WTC11 (cell line): ENCODE measurements at regions not wholly inside any gene's neighbourhood (a gene's known extent, or its start where the extent isn't known, plus 50 kb on each side); places are given as distances from the start of the nearest gene placed in this dataset.

Source experiments
- ATAC-seq: fragments of 200-7000 bp; cut with Tn5 transposase; 2 replicates; pipeline ENCODE4 v1.10.0; 2021; ENCODE audit warnings: mild to moderate bottlenecking, moderate library complexity
- CTCF ChIA-PET: fragments of 300-600 bp; sonication (Branson Sonifier 250); formaldehyde crosslinking; loops from one replicate; lab custom pipeline; 2021; ENCODE audit warnings: antibody characterized with exemption; lab: Charles Lee
- POLR2A ChIA-PET: fragments of 350-600 bp; sonication (Branson Sonifier 250); formaldehyde crosslinking; loops from one replicate; lab custom pipeline; 2021; ENCODE audit warnings: antibody characterized with exemption; lab: Charles Lee
- DNase-seq: peaks from one replicate; pipeline ENCODE4 v3.0.0; 2021; ENCODE audit warnings: low spot score
- H3K27ac Mint-ChIP-seq: 2 replicates; pipeline ENCODE4 v1.8.0; 2021; ENCODE audit warnings: mixed read lengths
- H3K27me3 Mint-ChIP-seq: 2 replicates; pipeline ENCODE4 v1.8.0; 2021; ENCODE audit warnings: low read depth, mild to moderate bottlenecking, moderate library complexity, mixed read lengths
- H3K36me3 Mint-ChIP-seq: 2 replicates; pipeline ENCODE4 v1.8.0; 2021; ENCODE audit warnings: mixed read lengths
- H3K4me1 Mint-ChIP-seq: 2 replicates; pipeline ENCODE4 v1.8.0; 2022; ENCODE audit warnings: mixed read lengths
- H3K4me3 Mint-ChIP-seq: 2 replicates; pipeline ENCODE4 v1.8.0; 2021; ENCODE audit warnings: mild to moderate bottlenecking, moderate library complexity, mixed read lengths
- H3K9me3 Mint-ChIP-seq: 2 replicates; pipeline ENCODE4 v1.8.0; 2021; ENCODE audit warnings: mixed read lengths
- FOXK1 ChIP-seq: sonication (generic); formaldehyde crosslinking; IDR thresholded peaks from 2 replicates; pipeline ENCODE4 v1.8.0; 2022; ENCODE audit warnings: mild to moderate bottlenecking, moderate library complexity, missing genetic modification reagents
- GABPB1 ChIP-seq: sonication (generic); formaldehyde crosslinking; IDR thresholded peaks from 2 replicates; pipeline ENCODE4 v1.8.1; 2023; ENCODE audit warnings: mild to moderate bottlenecking, missing genetic modification reagents
- IRF1 ChIP-seq: sonication (generic); formaldehyde crosslinking; IDR thresholded peaks from 2 replicates; pipeline ENCODE4 v1.8.0; 2023; ENCODE audit warnings: missing genetic modification reagents
- JAZF1 ChIP-seq: fragments of 250-450 bp; sonication (Bioruptor Pico); IDR thresholded peaks from 2 replicates; pipeline ENCODE4 v1.9.0; 2021; ENCODE audit warnings: moderate library complexity, mild to moderate bottlenecking, inconsistent platforms
- NFE2L1 ChIP-seq: sonication (generic); formaldehyde crosslinking; IDR thresholded peaks from 2 replicates; pipeline ENCODE4 v1.8.1; 2023; ENCODE audit warnings: missing genetic modification reagents
- OVOL2 ChIP-seq: fragments of 250-450 bp; sonication (Bioruptor Pico); IDR thresholded peaks from 2 replicates; pipeline ENCODE4 v1.9.0; 2021; ENCODE audit warnings: mild to moderate bottlenecking, borderline replicate concordance
- PRRX2 ChIP-seq: fragments of 250-450 bp; sonication (Bioruptor Pico); IDR thresholded peaks from 2 replicates; pipeline ENCODE4 v1.8.0; 2021; ENCODE audit warnings: mild to moderate bottlenecking
- RELA ChIP-seq: sonication (generic); formaldehyde crosslinking; IDR thresholded peaks from 2 replicates; pipeline ENCODE4 v1.8.1; 2022; ENCODE audit warnings: missing genetic modification reagents, mild to moderate bottlenecking, borderline replicate concordance
- RORB ChIP-seq: fragments of 250-450 bp; sonication (Bioruptor Pico); IDR thresholded peaks from 2 replicates; pipeline ENCODE4 v1.9.0; 2021; ENCODE audit warnings: mild to moderate bottlenecking
- TEAD1 ChIP-seq: sonication (generic); formaldehyde crosslinking; IDR thresholded peaks from 2 replicates; pipeline ENCODE4 v1.8.0; 2022; ENCODE audit warnings: mild to moderate bottlenecking, missing genetic modification reagents
- USF1 ChIP-seq: sonication (generic); formaldehyde crosslinking; IDR thresholded peaks from 2 replicates; pipeline ENCODE4 v1.8.0; 2022; ENCODE audit warnings: mild to moderate bottlenecking, missing genetic modification reagents
- ZNF232 ChIP-seq: sonication (generic); formaldehyde crosslinking; IDR thresholded peaks from 2 replicates; pipeline ENCODE4 v1.8.0; 2022; ENCODE audit warnings: mild to moderate bottlenecking, missing genetic modification reagents
- ZNF263 ChIP-seq: sonication (generic); formaldehyde crosslinking; IDR thresholded peaks from 2 replicates; pipeline ENCODE4 v1.8.1; 2022; ENCODE audit warnings: low read depth, mild to moderate bottlenecking, moderate library complexity, missing genetic modification reagents
- ZNF281 ChIP-seq: sonication (generic); formaldehyde crosslinking; IDR thresholded peaks from 2 replicates; pipeline ENCODE4 v1.8.0; 2023; ENCODE audit warnings: mild to moderate bottlenecking, missing genetic modification reagents
- TF ChIP-seq, protein P1 (sequence below): sonication (generic); formaldehyde crosslinking; IDR thresholded peaks from 2 replicates; pipeline ENCODE4 v1.8.1; 2023; ENCODE audit warnings: mild to moderate bottlenecking, missing genetic modification reagents
- TF ChIP-seq, protein P2 (sequence below): fragments of 250-450 bp; sonication (Bioruptor Pico); IDR thresholded peaks from 2 replicates; pipeline ENCODE4 v1.8.0; 2021; ENCODE audit warnings: mild to moderate bottlenecking
- TF ChIP-seq, protein P3 (sequence below): sonication (generic); formaldehyde crosslinking; IDR thresholded peaks from 2 replicates; pipeline ENCODE4 v1.8.0; 2022; ENCODE audit warnings: mild to moderate bottlenecking, missing genetic modification reagents
- TF ChIP-seq, protein P4 (sequence below): fragments of 200-600 bp; IDR thresholded peaks from 2 replicates; pipeline ENCODE4 v1.8.0; 2022; ENCODE audit warnings: antibody characterized with exemption
- TF ChIP-seq, protein P5 (sequence below): fragments of 250-450 bp; sonication (Bioruptor Pico); IDR thresholded peaks from 2 replicates; pipeline ENCODE4 v1.9.0; 2021; ENCODE audit warnings: mild to moderate bottlenecking

- TF ChIP-seq, protein P1, sequence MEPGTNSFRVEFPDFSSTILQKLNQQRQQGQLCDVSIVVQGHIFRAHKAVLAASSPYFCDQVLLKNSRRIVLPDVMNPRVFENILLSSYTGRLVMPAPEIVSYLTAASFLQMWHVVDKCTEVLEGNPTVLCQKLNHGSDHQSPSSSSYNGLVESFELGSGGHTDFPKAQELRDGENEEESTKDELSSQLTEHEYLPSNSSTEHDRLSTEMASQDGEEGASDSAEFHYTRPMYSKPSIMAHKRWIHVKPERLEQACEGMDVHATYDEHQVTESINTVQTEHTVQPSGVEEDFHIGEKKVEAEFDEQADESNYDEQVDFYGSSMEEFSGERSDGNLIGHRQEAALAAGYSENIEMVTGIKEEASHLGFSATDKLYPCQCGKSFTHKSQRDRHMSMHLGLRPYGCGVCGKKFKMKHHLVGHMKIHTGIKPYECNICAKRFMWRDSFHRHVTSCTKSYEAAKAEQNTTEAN (CRISPR knock-in tag) = no peak
- TF ChIP-seq IRF1 (CRISPR knock-in tag) (no peak), OVOL2 (CRISPR knock-in tag) (no peak), ZNF232 (CRISPR knock-in tag) (no peak), GABPB1 (no peak), RORB (no peak), ZNF263 (CRISPR knock-in tag) (no peak)
- TF ChIP-seq, protein P2, sequence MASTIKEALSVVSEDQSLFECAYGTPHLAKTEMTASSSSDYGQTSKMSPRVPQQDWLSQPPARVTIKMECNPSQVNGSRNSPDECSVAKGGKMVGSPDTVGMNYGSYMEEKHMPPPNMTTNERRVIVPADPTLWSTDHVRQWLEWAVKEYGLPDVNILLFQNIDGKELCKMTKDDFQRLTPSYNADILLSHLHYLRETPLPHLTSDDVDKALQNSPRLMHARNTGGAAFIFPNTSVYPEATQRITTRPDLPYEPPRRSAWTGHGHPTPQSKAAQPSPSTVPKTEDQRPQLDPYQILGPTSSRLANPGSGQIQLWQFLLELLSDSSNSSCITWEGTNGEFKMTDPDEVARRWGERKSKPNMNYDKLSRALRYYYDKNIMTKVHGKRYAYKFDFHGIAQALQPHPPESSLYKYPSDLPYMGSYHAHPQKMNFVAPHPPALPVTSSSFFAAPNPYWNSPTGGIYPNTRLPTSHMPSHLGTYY (CRISPR knock-in tag) = no peak
These were observed 60.3 kb upstream of the ANTXR2 start (continued) for GRCh38 chr4:80133240-80133783.

DNA sequence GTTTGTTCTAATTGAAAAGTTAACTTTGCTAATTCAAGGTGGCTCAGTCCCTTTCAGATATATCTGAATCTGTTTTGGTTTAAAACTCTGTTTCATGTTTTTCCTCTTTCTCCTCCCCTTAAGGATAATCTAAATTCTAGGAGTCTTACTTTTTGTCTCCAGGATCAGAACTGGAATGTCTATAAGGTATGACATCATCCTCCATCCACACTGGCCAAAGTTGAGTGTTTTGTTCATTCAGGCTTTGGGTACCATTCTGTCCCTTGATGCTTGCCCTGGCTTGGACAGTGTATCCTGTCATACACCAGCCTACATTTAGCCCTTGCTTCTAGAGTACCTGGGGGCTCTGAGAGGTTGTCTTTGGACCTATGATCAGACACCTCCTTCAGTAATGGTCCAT is 56.8 kb upstream of the ANTXR2 start:
- H3K9me3 Mint-ChIP-seq = no peaks in the 10 kb centered on the region
- ChIA-PET POLR2A (no interaction called here), CTCF (no interaction called here)
- H3K27me3 Mint-ChIP-seq = no peaks in the 10 kb centered on the region
- no peak for TF ChIP-seq RELA
- TF ChIP-seq TEAD1 (CRISPR knock-in tag) = no peak
- no peak for TF ChIP-seq ZNF232 (CRISPR knock-in tag)
- TF ChIP-seq, protein P3, sequence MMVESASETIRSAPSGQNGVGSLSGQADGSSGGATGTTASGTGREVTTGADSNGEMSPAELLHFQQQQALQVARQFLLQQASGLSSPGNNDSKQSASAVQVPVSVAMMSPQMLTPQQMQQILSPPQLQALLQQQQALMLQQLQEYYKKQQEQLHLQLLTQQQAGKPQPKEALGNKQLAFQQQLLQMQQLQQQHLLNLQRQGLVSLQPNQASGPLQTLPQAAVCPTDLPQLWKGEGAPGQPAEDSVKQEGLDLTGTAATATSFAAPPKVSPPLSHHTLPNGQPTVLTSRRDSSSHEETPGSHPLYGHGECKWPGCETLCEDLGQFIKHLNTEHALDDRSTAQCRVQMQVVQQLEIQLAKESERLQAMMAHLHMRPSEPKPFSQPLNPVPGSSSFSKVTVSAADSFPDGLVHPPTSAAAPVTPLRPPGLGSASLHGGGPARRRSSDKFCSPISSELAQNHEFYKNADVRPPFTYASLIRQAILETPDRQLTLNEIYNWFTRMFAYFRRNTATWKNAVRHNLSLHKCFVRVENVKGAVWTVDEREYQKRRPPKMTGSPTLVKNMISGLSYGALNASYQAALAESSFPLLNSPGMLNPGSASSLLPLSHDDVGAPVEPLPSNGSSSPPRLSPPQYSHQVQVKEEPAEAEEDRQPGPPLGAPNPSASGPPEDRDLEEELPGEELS = no peak
- TF ChIP-seq ZNF281 (CRISPR knock-in tag) = no peak
- no peak for TF ChIP-seq NFE2L1
- no peak for TF ChIP-seq PRRX2 (CRISPR knock-in tag)
- TF ChIP-seq JAZF1 = no peak
- TF ChIP-seq, protein P4, sequence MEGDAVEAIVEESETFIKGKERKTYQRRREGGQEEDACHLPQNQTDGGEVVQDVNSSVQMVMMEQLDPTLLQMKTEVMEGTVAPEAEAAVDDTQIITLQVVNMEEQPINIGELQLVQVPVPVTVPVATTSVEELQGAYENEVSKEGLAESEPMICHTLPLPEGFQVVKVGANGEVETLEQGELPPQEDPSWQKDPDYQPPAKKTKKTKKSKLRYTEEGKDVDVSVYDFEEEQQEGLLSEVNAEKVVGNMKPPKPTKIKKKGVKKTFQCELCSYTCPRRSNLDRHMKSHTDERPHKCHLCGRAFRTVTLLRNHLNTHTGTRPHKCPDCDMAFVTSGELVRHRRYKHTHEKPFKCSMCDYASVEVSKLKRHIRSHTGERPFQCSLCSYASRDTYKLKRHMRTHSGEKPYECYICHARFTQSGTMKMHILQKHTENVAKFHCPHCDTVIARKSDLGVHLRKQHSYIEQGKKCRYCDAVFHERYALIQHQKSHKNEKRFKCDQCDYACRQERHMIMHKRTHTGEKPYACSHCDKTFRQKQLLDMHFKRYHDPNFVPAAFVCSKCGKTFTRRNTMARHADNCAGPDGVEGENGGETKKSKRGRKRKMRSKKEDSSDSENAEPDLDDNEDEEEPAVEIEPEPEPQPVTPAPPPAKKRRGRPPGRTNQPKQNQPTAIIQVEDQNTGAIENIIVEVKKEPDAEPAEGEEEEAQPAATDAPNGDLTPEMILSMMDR = no peak
- no peak for TF ChIP-seq FOXK1 (CRISPR knock-in tag)
- TF ChIP-seq, protein P5, sequence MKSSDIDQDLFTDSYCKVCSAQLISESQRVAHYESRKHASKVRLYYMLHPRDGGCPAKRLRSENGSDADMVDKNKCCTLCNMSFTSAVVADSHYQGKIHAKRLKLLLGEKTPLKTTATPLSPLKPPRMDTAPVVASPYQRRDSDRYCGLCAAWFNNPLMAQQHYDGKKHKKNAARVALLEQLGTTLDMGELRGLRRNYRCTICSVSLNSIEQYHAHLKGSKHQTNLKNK (CRISPR knock-in tag) = no peak
- TF ChIP-seq ZNF263 (CRISPR knock-in tag) = no peak
- TF ChIP-seq USF1 = no peak
- H3K4me1 Mint-ChIP-seq = peaks cover 12% of the 10 kb centered on the region
- H3K27ac Mint-ChIP-seq = no peak overlapping the region
- no peak for DNase-seq
- no peak for ATAC-seq
- no peak overlapping the region for H3K4me3 Mint-ChIP-seq
- H3K36me3 Mint-ChIP-seq = no peaks in the 10 kb centered on the region
